ENCODE measurements at regions not wholly inside any gene's neighbourhood (a gene's known extent, or its start where the extent isn't known, plus 50 kb on each side); places are given as distances from the start of the nearest gene placed in this dataset.

DNA sequence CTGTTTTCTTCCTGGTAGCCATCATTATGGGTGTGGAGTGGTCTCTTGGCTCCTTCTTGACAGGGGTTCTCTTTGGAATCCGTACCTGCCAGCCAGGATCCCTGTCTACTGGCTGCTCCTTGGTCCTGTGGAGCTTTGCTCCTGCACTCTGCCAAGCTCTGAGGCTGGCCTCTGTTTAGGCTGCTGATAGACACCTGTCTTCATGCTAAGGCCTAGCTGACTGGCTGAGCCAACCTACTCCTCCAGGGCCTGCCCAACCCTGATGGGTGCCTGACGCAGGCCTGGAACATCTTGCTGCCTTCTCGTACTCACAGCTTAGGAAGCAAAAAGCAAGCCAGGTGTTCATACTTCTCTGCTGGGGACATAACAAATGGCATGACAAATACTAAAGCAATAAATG lies 333.6 kb upstream of the ZNF32 start:
- H3K4me1 ChIP-seq = no peaks in the 10 kb centered on the region

DNA sequence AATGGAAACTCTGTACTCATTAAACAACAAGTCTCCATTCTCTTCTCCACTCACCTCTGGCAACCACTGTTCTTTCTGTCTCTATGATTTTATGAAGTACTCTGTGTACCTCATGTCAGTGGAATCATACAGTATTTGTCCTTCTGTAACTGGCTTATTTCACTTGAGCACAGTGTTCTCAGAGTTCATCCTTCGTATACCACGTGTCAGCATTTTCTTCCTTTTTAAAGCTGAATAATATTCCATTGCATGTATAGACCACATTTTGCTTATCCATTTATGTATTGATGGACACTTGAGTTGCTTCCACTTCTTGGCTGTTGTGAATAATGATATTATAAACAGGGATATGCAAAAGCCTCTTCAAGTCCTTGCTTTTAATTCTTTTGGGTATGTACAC lies 333.0 kb upstream of the ZNF32 start:
- 81 to 86% methylated on average over 2 of the region's 2 CpGs for WGBS, 2 donors (ENCODE audit: low coverage in 1 of 2)

More for the DNA sequence above, 333.6 kb upstream of the ZNF32 start:
- WGBS, 2 donors (ENCODE audit: low coverage in 1 of 2) = 80 to 100% methylated on average over 1 to 2 of the region's 3 CpGs
- no peak overlapping the region for H3K4me3 ChIP-seq
- ATAC-seq = no peak
- TF ChIP-seq, protein P1, sequence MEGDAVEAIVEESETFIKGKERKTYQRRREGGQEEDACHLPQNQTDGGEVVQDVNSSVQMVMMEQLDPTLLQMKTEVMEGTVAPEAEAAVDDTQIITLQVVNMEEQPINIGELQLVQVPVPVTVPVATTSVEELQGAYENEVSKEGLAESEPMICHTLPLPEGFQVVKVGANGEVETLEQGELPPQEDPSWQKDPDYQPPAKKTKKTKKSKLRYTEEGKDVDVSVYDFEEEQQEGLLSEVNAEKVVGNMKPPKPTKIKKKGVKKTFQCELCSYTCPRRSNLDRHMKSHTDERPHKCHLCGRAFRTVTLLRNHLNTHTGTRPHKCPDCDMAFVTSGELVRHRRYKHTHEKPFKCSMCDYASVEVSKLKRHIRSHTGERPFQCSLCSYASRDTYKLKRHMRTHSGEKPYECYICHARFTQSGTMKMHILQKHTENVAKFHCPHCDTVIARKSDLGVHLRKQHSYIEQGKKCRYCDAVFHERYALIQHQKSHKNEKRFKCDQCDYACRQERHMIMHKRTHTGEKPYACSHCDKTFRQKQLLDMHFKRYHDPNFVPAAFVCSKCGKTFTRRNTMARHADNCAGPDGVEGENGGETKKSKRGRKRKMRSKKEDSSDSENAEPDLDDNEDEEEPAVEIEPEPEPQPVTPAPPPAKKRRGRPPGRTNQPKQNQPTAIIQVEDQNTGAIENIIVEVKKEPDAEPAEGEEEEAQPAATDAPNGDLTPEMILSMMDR (IDR thresholded peaks at IDR 0.05) = no peak
- TF ChIP-seq POLR2A (IDR thresholded peaks at IDR 0.05) = no peak
- no peak for TF ChIP-seq EP300 (IDR thresholded peaks at IDR 0.05)
- no peak for TF ChIP-seq POLR2AphosphoS5 (IDR thresholded peaks at IDR 0.05)
- no peaks in the 10 kb centered on the region for H3K27me3 ChIP-seq
- H3K36me3 ChIP-seq = no peaks in the 10 kb centered on the region
- H3K9me3 ChIP-seq = peaks cover 0 to 5% (median 0%) of the 10 kb centered on the region in 3 donors
- H3K27ac ChIP-seq = no peak overlapping the region

DNA sequence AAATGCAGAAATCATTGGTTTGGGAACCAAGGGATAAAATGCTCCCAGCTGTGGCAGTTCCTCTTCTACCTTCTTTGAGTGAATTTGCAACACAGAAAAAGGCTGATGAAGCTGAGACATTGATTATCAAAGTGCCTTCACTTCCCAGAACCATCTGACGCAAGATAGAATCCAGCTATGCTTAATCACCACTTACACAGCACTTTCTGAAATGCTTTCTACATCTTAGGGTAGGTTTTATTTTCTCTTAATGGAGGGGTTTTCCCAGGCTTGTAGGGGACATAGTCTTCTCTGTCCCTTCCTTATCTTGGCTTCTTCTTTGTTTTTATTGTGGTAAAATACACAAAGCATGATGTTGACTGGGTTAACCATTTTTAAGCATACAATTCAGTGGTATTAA lies 332.6 kb upstream of the ZNF32 start:
- Histone ChIP-seq H3K9me3 (no peaks in the 10 kb centered on the region), H3K27ac (no peak overlapping the region), H3K4me1 (no peaks in the 10 kb centered on the region), H3K27me3 (no peaks in the 10 kb centered on the region), H3K4me3 (no peak overlapping the region), H3K36me3 (no peaks in the 10 kb centered on the region)
- 80 to 88% methylated on average over 1 of the region's 1 CpG for whole genome bisulfite sequencing, 2 donors (ENCODE audit: low coverage in 1 of 2)
- no peak for ATAC-seq
- no peak for TF ChIP-seq POLR2A (IDR thresholded peaks at IDR 0.05)
- TF ChIP-seq EP300 (IDR thresholded peaks at IDR 0.05) = no peak
- no peak for TF ChIP-seq POLR2AphosphoS5 (IDR thresholded peaks at IDR 0.05)
- TF ChIP-seq, protein P1 (IDR thresholded peaks at IDR 0.05) = no peak

More for the DNA sequence above, 333.0 kb upstream of the ZNF32 start:
- Histone ChIP-seq H3K27me3 (no peaks in the 10 kb centered on the region), H3K4me1 (no peaks in the 10 kb centered on the region), H3K36me3 (no peaks in the 10 kb centered on the region), H3K27ac (no peak overlapping the region), H3K9me3 (no peaks in the 10 kb centered on the region), H3K4me3 (no peak overlapping the region)
- ATAC-seq = no peak
- TF ChIP-seq EP300 (IDR thresholded peaks at IDR 0.05) (no peak), POLR2AphosphoS5 (IDR thresholded peaks at IDR 0.05) (no peak), POLR2A (IDR thresholded peaks at IDR 0.05) (no peak)

DNA sequence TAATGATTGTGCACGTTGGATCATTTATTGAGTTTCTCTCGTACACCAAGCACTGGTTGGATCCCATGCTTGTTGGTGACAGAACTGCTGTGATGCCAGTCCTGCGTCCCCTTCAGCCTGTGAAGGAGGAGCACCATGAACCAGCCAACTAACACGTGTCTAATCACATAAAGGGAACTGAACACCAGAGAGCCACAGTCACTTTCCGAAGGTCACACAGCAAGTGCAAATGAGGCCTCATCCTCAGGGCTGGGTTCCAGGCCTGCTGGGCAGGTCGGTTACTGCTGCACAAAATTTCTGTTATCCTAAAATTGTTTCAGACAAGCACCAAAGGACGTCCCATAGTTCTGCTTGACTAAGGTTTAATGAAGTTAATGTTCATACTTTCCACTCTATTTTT lies 332.0 kb upstream of the ZNF32 start:
- H3K27ac ChIP-seq = no peak overlapping the region
- no peak overlapping the region for H3K4me3 ChIP-seq
- 71 to 72% methylated on average over 2 to 3 of the region's 7 CpGs for WGBS, 2 donors (ENCODE audit: low coverage in 1 of 2)
- no peak for ATAC-seq
- no peaks in the 10 kb centered on the region for H3K4me1 ChIP-seq
- H3K36me3 ChIP-seq = no peaks in the 10 kb centered on the region
- TF ChIP-seq POLR2AphosphoS5 (IDR thresholded peaks at IDR 0.05) (no peak), EP300 (IDR thresholded peaks at IDR 0.05) (no peak), POLR2A (IDR thresholded peaks at IDR 0.05) (no peak)
- TF ChIP-seq, protein P1 (IDR thresholded peaks at IDR 0.05) = no peak
- no peaks in the 10 kb centered on the region for H3K27me3 ChIP-seq
- H3K9me3 ChIP-seq = no peaks in the 10 kb centered on the region

DNA sequence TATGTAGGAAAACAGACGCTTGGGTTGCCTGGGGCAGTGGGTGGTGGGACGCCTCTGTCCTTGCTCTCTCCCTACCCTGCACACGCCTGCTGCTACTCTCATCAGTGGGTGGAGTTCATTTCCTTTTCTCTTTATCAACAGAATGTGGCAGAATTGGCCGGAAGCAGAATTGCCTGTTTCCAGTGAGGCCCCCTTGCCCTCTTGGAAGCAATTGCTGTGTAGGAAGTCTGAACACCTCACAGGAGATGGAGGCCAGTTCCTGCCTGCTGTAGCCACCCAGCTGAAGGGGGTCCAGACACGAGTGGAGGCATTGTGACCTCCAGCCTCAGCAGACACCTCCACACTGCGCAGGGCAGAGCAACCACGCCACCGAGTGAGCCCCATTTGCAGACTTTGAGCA lies 331.6 kb upstream of the ZNF32 start:
- TF ChIP-seq EP300 (IDR thresholded peaks at IDR 0.05) (no peak), POLR2AphosphoS5 (IDR thresholded peaks at IDR 0.05) (no peak), POLR2A (IDR thresholded peaks at IDR 0.05) (no peak)
- TF ChIP-seq, protein P1 (IDR thresholded peaks at IDR 0.05) = no peak
- no peaks in the 10 kb centered on the region for H3K9me3 ChIP-seq
- 62 to 100% methylated on average over 4 to 5 of the region's 8 CpGs for WGBS, 2 donors (ENCODE audit: low coverage in 1 of 2)
- no peaks in the 10 kb centered on the region for H3K27me3 ChIP-seq
- H3K4me1 ChIP-seq = no peaks in the 10 kb centered on the region
- H3K36me3 ChIP-seq = no peaks in the 10 kb centered on the region
- H3K4me3 ChIP-seq = no peak overlapping the region
- peak; percentile 48 for ATAC-seq
- no peak overlapping the region for H3K27ac ChIP-seq

All from gastroesophageal sphincter (tissue), 4 donors.